MCF 10A (cell line): ENCODE measurements at regions not wholly inside any gene's neighbourhood (a gene's known extent, or its start where the extent isn't known, plus 50 kb on each side); places are given as distances from the start of the nearest gene placed in this dataset.

Experiments
- BruUV-seq: library from RNA; stranded (reverse); fragments of 400-500 nt; replicated peaks from 2 replicates; lab custom pipeline; 2021; lab: Mats Ljungman, UMichigan
- CTCF ChIA-PET: fragments of 300-600 bp; sonication (Branson Sonifier 250); formaldehyde crosslinking; extraction: SDS; loops from one replicate; lab custom pipeline; 2021; ENCODE audit warnings: antibody characterized with exemption, inconsistent platforms; lab: Yijun Ruan, JAX
- POLR2A ChIA-PET: fragments of 300-600, 350-650 bp; sonication (Branson Sonifier 250); formaldehyde crosslinking; extraction: SDS; loops from one replicate; lab custom pipeline; 2020; ENCODE audit warnings: antibody characterized with exemption, inconsistent platforms; lab: Yijun Ruan, JAX
- DNase-seq: peaks from one replicate; pipeline ENCODE4 v3.0.0-alpha.2; 2018; ENCODE audit not compliant: unreplicated experiment
- H3K27ac Mint-ChIP-seq: one replicate; pipeline ENCODE4 v1.8.0; 2022; ENCODE audit warnings: mild to moderate bottlenecking, low read depth, mixed read lengths; ENCODE audit not compliant: unreplicated experiment
- H3K27me3 Mint-ChIP-seq: one replicate; pipeline ENCODE4 v1.8.0; 2022; ENCODE audit warnings: mixed read lengths; ENCODE audit not compliant: insufficient read depth, unreplicated experiment
- H3K36me3 Mint-ChIP-seq: one replicate; pipeline ENCODE4 v1.8.0; 2022; ENCODE audit warnings: mild to moderate bottlenecking, moderate library complexity, mixed read lengths; ENCODE audit not compliant: insufficient read depth, unreplicated experiment
- H3K4me1 Mint-ChIP-seq: one replicate; pipeline ENCODE4 v1.8.0; 2022; ENCODE audit warnings: mixed read lengths; ENCODE audit not compliant: insufficient read depth, unreplicated experiment
- H3K4me3 Mint-ChIP-seq: one replicate; pipeline ENCODE4 v1.8.0; 2022; ENCODE audit warnings: mild to moderate bottlenecking, moderate library complexity, mixed read lengths; ENCODE audit not compliant: unreplicated experiment
- H3K9me3 Mint-ChIP-seq: one replicate; pipeline ENCODE4 v1.8.0; 2022; ENCODE audit warnings: mixed read lengths; ENCODE audit not compliant: unreplicated experiment
- CTCF ChIP-seq: fragments of 200-600 bp; IDR thresholded peaks from one replicate; pipeline ENCODE4 v1.8.0; 2022; ENCODE audit warnings: antibody characterized with exemption, mild to moderate bottlenecking; ENCODE audit not compliant: unreplicated experiment
- intact Hi-C: fragments of 100-400 bp; cut with micrococcal nuclease; formaldehyde crosslinking; loops from 2 replicates; pipeline ENCODE4 v1.14.1; 2022

GRCh38 chr7:25402532-25402931 lies 174.2 kb upstream of the NPVF start:
- ChIA-PET CTCF (interaction anchor here (0.5 to 1.7 kb wide), 4 partner anchors 11 to 163 kb away, joined by 3 to 14 read pairs (median 3); no protein-coding TSS in a partner anchor), POLR2A (no interaction called here)
- TF ChIP-seq CTCF = no peak
- Mint-ChIP-seq H3K9me3 (no peaks in the 10 kb centered on the region), H3K27ac (no peak overlapping the region), H3K36me3 (no peaks in the 10 kb centered on the region), H3K4me3 (no peak overlapping the region), H3K27me3 (peaks cover 80% of the 10 kb centered on the region), H3K4me1 (no peaks in the 10 kb centered on the region)
- no TSS peak for BruUV-seq
- intact Hi-C loops = no loop called here
- DNase-seq = no peak

- ChIA-PET POLR2A (no interaction called here), CTCF (interaction anchor here (0.6 to 1.1 kb wide), 3 partner anchors 11 to 138 kb away, joined by 3 to 4 read pairs (median 3); no protein-coding TSS in a partner anchor)
- H3K27me3 Mint-ChIP-seq = peaks cover 98% of the 10 kb centered on the region
- H3K9me3 Mint-ChIP-seq = no peaks in the 10 kb centered on the region
- no peak for TF ChIP-seq CTCF
- no peaks in the 10 kb centered on the region for H3K4me1 Mint-ChIP-seq
- intact Hi-C loops = no loop called here
- no peak overlapping the region for H3K27ac Mint-ChIP-seq
- H3K4me3 Mint-ChIP-seq = no peak overlapping the region
- no TSS peak for BruUV-seq
- no peaks in the 10 kb centered on the region for H3K36me3 Mint-ChIP-seq
- no peak for DNase-seq
Observed at GRCh38 chr7:25405736-25406135, 177.4 kb upstream of the NPVF start.

- BruUV-seq = no TSS peak
- Mint-ChIP-seq H3K27me3 (peaks cover 97% of the 10 kb centered on the region), H3K9me3 (no peaks in the 10 kb centered on the region), H3K4me3 (no peak overlapping the region), H3K4me1 (no peaks in the 10 kb centered on the region), H3K36me3 (no peaks in the 10 kb centered on the region), H3K27ac (no peak overlapping the region)
- POLR2A ChIA-PET = no interaction called here
- CTCF ChIA-PET = interaction anchor here (0.6 kb wide), 1 partner anchor 89 kb away, joined by 3 read pairs; no protein-coding TSS in a partner anchor
- intact Hi-C loops = no loop called here
- TF ChIP-seq CTCF = no peak
- DNase-seq = no peak
Observed at GRCh38 chr7:25407053-25407452, 178.8 kb upstream of the NPVF start.

GRCh38 chr7:25408012-25408687 lies 179.9 kb upstream of the NPVF start:
- H3K9me3 Mint-ChIP-seq = no peaks in the 10 kb centered on the region
- ChIA-PET CTCF (no interaction called here), POLR2A (no interaction called here)
- TF ChIP-seq CTCF = no peak
- no peak overlapping the region for H3K27ac Mint-ChIP-seq
- DNase-seq = no peak
- BruUV-seq = no TSS peak
- no peak overlapping the region for H3K4me3 Mint-ChIP-seq
- intact Hi-C loops = no loop called here
- peaks cover 97% of the 10 kb centered on the region for H3K27me3 Mint-ChIP-seq
- no peaks in the 10 kb centered on the region for H3K36me3 Mint-ChIP-seq
- no peaks in the 10 kb centered on the region for H3K4me1 Mint-ChIP-seq
